A673 (cell line): ENCODE measurements at regions not wholly inside any gene's neighbourhood (a gene's known extent, or its start where the extent isn't known, plus 50 kb on each side); places are given as distances from the start of the nearest gene placed in this dataset.

ENCODE experiments used
- BruUV-seq: library from RNA; stranded (reverse); fragments of 400-500 nt; replicated peaks from 2 replicates; lab custom pipeline; 2021; lab: Mats Ljungman, UMichigan
- CTCF ChIA-PET: fragments of 300-600 bp; sonication (Branson Sonifier 250); formaldehyde crosslinking; loops from one replicate; lab custom pipeline; 2022; ENCODE audit warnings: antibody characterized with exemption; lab: Charles Lee
- POLR2A ChIA-PET: fragments of 300-600 bp; sonication (Branson Sonifier 250); formaldehyde crosslinking; loops from one replicate; lab custom pipeline; 2022; ENCODE audit warnings: antibody characterized with exemption; ENCODE audit not compliant: low non-redundant PET; lab: Charles Lee
- DNase-seq: peaks from one replicate; pipeline ENCODE4 v3.0.0-alpha.2; 2015; ENCODE audit warnings: low spot score
- H3K27ac ChIP-seq: fragments of 200-600 bp; sonication (generic); 2 replicates; pipeline ENCODE4 v1.5.1; 2016; ENCODE audit warnings: mixed run types, low read depth, mild to moderate bottlenecking, mixed read lengths, antibody characterized with exemption, low read length; ENCODE audit not compliant: poor library complexity, severe bottlenecking
- H3K27me3 ChIP-seq: fragments of 200-600 bp; sonication (generic); replicated peaks from 2 replicates; pipeline ENCODE4 v1.6.1; 2017; ENCODE audit warnings: mixed run types, low read depth, mild to moderate bottlenecking, mixed read lengths, antibody characterized with exemption, low read length; ENCODE audit not compliant: insufficient read depth, poor library complexity
- H3K36me3 ChIP-seq: fragments of 200-600 bp; sonication (generic); 2 replicates; pipeline ENCODE4 v1.6.1; 2016; ENCODE audit warnings: mixed run types, mild to moderate bottlenecking, mixed read lengths, antibody characterized with exemption, low read length; ENCODE audit not compliant: insufficient read depth, poor library complexity, severe bottlenecking
- H3K4me1 ChIP-seq: fragments of 200-600 bp; sonication (generic); 2 replicates; pipeline ENCODE4 v1.6.1; 2017; ENCODE audit warnings: mixed run types, mild to moderate bottlenecking, mixed read lengths, antibody characterized with exemption, low read length; ENCODE audit not compliant: insufficient read depth, poor library complexity, severe bottlenecking
- H3K4me3 ChIP-seq: fragments of 200-600 bp; sonication (generic); 2 replicates; pipeline ENCODE4 v1.5.1; 2016; ENCODE audit warnings: low read depth, mixed run types, mild to moderate bottlenecking, mixed read lengths, low read length; ENCODE audit not compliant: poor library complexity, severe bottlenecking
- H3K9me3 ChIP-seq: fragments of 200-600 bp; sonication (generic); 2 replicates; pipeline ENCODE4 v1.6.1; 2016; ENCODE audit warnings: mixed run types, low read depth, mild to moderate bottlenecking, mixed read lengths, antibody characterized with exemption, low read length; ENCODE audit not compliant: poor library complexity, severe bottlenecking
- EZH2 ChIP-seq: fragments of 200-600 bp; sonication (generic); IDR thresholded peaks from 2 replicates; pipeline ENCODE4 v1.6.1; 2017; ENCODE audit warnings: borderline replicate concordance, low read depth, mild to moderate bottlenecking, mixed read lengths, antibody characterized with exemption, low read length; ENCODE audit not compliant: poor library complexity, severe bottlenecking
- intact Hi-C: fragments of 100-400 bp; cut with micrococcal nuclease; formaldehyde crosslinking; loops from one replicate; pipeline ENCODE4 v1.10.0; 2022; ENCODE audit not compliant: unreplicated experiment
- TF ChIP-seq, protein P1 (sequence below): fragments of 300-800, 200-600 bp; sonication (generic); conservative IDR thresholded peaks from 2 replicates; pipeline ENCODE4 v1.5.1; 2017; ENCODE audit warnings: low read depth, mild to moderate bottlenecking, antibody characterized with exemption, low read length, moderate library complexity, mixed read lengths

DNA sequence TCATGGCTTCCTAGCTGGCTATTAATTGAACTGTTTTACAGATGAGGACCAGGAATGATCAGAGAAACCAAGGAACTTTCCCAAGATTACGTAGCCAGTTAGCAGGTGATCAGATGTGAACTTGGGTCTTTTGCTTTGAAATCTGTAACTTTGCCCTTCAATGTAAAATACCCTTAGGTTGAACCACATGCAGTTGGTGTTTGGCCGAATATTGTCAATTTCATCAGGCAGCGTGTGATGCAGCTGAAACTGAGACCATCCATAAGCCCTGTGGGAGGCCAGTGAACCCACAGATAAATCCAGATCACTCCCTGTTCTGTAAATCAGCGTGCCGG is 150.8 kb downstream of the ETS2 start:
- Histone ChIP-seq H3K4me3 (no peak overlapping the region), H3K9me3 (no peaks in the 10 kb centered on the region), H3K36me3 (no peaks in the 10 kb centered on the region), H3K27me3 (no peaks in the 10 kb centered on the region), H3K4me1 (no peaks in the 10 kb centered on the region), H3K27ac (no peak overlapping the region)
- intact Hi-C loops, result no loop called here
- POLR2A ChIA-PET, result no interaction called here
- TF ChIP-seq, protein P1, sequence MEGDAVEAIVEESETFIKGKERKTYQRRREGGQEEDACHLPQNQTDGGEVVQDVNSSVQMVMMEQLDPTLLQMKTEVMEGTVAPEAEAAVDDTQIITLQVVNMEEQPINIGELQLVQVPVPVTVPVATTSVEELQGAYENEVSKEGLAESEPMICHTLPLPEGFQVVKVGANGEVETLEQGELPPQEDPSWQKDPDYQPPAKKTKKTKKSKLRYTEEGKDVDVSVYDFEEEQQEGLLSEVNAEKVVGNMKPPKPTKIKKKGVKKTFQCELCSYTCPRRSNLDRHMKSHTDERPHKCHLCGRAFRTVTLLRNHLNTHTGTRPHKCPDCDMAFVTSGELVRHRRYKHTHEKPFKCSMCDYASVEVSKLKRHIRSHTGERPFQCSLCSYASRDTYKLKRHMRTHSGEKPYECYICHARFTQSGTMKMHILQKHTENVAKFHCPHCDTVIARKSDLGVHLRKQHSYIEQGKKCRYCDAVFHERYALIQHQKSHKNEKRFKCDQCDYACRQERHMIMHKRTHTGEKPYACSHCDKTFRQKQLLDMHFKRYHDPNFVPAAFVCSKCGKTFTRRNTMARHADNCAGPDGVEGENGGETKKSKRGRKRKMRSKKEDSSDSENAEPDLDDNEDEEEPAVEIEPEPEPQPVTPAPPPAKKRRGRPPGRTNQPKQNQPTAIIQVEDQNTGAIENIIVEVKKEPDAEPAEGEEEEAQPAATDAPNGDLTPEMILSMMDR, result no peak
- no peak for TF ChIP-seq EZH2
- DNase-seq, result no peak
- BruUV-seq, result no TSS peak
- CTCF ChIA-PET, result no interaction called here

DNA sequence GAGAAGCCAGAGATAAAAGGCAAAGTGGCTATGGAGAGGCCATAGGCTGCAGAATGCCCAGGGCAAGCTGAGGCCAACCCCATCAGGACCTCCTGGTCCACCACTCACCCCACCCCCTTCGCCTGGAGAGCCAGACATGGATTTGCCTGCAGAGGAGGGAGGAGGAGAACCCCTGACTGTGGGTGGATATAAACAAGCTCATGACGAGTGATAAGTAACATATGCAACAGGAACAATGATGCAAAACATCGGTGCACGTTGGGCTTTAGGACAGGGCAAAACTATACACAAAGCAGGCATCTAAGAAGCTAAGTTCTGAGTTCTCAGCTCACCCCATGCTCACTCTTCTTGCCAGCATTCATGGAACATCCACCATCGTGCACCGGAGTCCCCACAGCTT is 150.3 kb downstream of the ETS2 start:
- Histone ChIP-seq H3K9me3 (no peaks in the 10 kb centered on the region), H3K27ac (no peak overlapping the region), H3K36me3 (no peaks in the 10 kb centered on the region), H3K4me3 (no peak overlapping the region), H3K27me3 (no peaks in the 10 kb centered on the region), H3K4me1 (no peaks in the 10 kb centered on the region)
- DNase-seq, result no peak
- no peak for TF ChIP-seq EZH2
- TF ChIP-seq, protein P1, result no peak
- ChIA-PET CTCF (no interaction called here), POLR2A (no interaction called here)
- BruUV-seq, result no TSS peak
- intact Hi-C loops, result no loop called here

DNA sequence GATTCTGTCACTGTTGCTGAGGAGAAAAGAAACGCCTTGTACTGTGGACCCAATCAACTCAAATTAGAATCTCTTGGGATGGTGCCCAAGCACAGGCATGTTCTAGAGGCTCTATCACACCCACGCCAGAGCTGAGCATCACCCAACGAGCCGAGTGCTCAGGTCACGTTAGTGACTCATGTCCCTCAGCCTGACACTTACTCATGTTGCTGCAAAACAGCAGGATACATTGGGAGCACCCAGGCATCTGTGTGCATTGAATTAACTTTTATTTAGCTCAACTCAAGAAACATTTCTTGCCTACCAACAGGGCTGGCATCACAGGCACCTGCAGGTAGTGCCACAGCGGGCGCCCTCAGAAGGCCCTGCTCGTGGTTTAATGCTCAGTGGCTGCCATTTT is 149.8 kb downstream of the ETS2 start:
- no peaks in the 10 kb centered on the region for H3K27me3 ChIP-seq
- intact Hi-C loops, result no loop called here
- no peak for DNase-seq
- POLR2A ChIA-PET, result no interaction called here
- H3K36me3 ChIP-seq, result no peaks in the 10 kb centered on the region
- no peak overlapping the region for H3K27ac ChIP-seq
- TF ChIP-seq, protein P1, result no peak
- no peak for TF ChIP-seq EZH2
- H3K4me1 ChIP-seq, result no peaks in the 10 kb centered on the region
- no peaks in the 10 kb centered on the region for H3K9me3 ChIP-seq
- BruUV-seq, result no TSS peak
- no peak overlapping the region for H3K4me3 ChIP-seq
- CTCF ChIA-PET, result no interaction called here
